Activated T-cell treated with anti-CD3 and anti-CD28 coated beads, Interleukin-2, amount 50 U/mL, for 48 hours (primary cell): ENCODE measurements at regions not wholly inside any gene's neighbourhood (a gene's known extent, or its start where the extent isn't known, plus 50 kb on each side); places are given as distances from the start of the nearest gene placed in this dataset.

Experiments
- DNase-seq, 2 experiments: peaks; one replicate each; pipeline ENCODE4 v3.0.0-alpha.2; 2020

DNA sequence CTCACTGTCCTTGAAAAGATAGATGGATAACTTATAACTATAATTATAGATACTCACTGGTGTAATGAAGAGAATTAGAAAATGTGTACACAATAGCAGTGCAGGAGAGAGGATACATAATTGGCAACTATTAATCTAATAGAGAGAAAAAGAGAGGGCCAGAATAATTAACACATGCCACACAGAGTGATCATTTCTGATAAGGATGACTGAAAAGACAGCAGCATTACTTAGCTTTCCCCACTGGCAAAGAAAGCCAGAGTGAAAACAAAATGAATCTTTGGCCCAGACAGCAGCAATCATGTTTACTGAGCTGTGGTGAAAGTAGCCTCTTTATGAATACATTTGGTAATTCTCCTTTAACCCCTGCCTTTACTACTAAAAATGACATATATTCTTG lies 493.3 kb upstream of the ROBO1 start:
- DNase-seq: no peak

DNA sequence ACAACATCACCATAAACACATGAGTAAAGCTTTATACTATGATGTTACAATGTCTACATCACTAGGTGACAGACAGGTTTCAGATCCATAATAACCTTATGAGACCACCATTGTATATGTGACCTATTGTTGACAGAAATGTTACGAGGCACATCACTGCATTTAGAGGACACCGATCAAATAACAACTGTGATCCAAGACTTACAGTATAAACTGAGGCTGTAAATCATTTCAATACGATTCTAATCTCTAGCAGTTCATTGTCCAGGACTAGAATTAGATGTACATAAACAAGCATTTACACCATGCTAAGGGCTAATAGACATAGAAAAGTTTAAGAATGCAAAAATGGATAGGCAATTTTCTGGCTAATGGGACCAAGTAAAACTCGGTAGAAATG lies 491.9 kb upstream of the ROBO1 start:
- DNase-seq: no peak

- DNase-seq: no peak
These were observed 484.3 kb upstream of the ROBO1 start for GRCh38 chr3:80252113-80252512.

DNA sequence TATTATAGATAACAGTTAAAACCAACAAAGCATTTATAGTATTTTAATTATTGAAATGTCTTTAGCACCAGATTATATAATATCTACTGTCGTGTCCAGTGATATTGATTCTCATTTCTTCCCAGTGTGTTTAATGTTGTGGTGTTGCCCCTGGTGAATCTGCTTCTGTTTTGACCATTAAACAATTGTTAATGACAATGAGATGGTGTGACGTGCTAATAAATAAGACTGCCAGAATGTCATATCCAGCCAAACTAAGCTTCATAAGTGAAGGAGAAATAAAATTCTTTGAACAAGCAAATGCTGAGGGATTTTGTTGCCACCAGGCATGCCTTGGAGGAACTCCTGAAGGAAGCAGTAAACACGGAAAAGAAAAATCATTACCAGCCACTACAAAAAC lies 480.0 kb upstream of the ROBO1 start:
- DNase-seq: no peak

DNA sequence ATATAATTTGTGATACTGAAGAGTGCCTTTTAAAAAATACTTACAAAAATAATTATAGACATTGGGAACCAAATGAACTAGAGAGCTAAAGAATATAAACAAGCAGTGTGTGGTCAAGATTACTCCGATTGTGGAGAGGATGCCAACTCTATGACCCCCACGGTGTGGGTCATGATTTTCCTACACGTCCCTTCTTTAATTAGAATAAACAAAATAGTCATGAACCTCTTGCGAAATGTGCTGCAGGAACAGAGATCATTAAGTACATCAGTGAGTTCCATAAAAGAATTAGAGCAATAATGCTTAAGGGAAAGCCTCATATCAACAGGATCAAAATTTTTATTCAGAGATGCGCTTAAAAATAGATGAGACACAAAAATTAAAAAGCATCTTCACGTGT lies 476.6 kb upstream of the ROBO1 start:
- no peak for DNase-seq

DNA sequence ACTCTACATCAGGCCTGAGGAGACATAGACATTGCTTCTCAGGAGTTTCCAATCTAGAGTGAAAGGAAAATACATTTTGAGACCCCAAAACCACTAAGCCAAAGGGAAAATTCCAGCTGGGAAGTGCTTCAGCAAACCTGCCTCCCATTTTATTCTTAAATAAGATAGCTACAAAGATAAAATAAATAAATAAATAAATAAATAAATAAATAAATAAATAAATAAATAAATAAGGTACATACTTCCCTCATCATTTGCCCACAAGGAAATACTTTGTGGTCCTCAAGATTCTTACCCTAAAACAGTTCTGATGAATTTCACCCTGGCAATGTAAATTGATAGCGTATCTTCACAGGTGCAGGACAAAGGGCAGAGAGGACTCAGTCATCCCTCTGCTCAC lies 474.0 kb upstream of the ROBO1 start:
- no peak for DNase-seq

GRCh38 chr3:80239301-80239700 lies 471.5 kb upstream of the ROBO1 start:
- DNase-seq: no peak

DNA sequence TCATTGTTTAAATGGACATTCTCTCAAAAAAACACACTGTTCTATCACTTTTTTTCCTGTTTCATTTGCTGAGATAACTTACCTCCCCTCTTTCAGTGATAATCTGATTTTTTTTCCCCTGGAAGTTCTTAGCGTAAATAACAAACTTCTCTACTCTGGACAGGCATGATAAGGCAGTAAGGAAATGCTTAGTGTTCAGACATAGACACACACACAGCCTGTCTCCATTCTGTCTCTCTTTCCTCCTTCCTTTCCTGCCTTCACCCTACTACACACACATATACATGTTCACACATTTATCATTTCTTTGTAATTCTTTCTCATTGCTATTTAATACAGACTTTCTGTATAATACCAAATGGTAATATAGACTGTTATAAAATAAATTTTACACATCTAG lies 470.8 kb upstream of the ROBO1 start:
- DNase-seq: no peak

DNA sequence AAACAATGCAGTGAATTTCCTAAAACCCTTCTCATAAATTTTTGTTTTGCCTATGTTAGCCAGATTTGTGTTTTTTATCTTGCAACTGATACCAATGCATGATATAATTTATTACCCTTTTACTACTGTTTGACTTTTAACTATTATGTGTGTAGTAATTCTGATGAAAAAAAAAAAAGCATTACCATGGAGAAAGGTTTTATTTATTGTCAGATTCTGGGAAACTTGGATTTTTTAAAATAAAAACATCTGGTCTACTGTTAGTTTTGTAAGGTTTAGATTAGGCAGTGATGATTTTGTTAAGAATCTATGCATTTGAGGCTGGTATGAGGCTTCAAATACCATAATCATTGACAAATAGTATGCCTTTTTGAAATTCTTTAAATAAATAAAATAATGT lies 470.4 kb upstream of the ROBO1 start:
- DNase-seq: no peak

- no peak for DNase-seq
These were observed 466.9 kb upstream of the ROBO1 start for GRCh38 chr3:80234706-80235105.

DNA sequence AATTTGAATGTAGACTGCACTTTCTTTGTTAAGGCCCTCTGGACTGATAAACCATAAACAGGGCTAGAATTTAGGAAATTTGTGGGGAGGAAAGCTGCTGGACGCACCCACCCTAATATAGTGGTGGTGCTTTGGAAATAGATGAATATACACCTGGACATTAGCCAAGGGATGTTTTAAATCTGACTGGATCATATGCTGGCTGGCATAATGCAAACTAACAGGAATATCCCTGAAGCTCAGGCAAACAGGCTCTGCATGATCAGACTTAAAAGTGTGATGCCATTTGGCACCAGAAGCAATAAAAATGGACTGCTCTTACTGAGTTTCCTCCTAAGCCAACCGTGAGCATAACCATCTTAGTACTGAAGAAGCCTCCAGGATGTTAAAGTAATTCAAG lies 465.8 kb upstream of the ROBO1 start:
- DNase-seq: no peak

GRCh38 chr3:80232760-80233159 lies 465.0 kb upstream of the ROBO1 start:
- no peak for DNase-seq

GRCh38 chr3:80230962-80231361 lies 463.2 kb upstream of the ROBO1 start:
- no peak for DNase-seq

DNA sequence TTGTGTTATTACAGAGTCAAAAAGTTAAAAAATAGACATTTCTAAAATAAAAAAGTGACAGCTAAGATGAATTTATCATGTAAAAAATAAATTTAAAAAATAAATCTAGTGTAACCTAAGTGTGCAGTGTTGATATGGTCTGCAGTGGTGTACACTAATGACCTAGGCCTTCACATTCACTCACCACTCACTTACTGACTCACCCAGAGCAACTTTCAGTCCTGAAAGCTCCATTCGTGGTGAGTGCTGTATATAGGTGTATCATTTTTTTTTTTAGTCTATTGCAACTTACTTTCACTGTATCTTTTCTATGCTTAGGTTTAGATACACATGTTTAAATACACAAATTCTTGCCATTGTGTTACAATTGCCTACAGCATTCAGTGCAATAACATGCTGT lies 459.4 kb upstream of the ROBO1 start:
- DNase-seq: no peak

- DNase-seq: no peak
These were observed 447.4 kb upstream of the ROBO1 start for GRCh38 chr3:80215191-80215590.

GRCh38 chr3:80213086-80213485 lies 445.3 kb upstream of the ROBO1 start:
- DNase-seq: no peak

DNA sequence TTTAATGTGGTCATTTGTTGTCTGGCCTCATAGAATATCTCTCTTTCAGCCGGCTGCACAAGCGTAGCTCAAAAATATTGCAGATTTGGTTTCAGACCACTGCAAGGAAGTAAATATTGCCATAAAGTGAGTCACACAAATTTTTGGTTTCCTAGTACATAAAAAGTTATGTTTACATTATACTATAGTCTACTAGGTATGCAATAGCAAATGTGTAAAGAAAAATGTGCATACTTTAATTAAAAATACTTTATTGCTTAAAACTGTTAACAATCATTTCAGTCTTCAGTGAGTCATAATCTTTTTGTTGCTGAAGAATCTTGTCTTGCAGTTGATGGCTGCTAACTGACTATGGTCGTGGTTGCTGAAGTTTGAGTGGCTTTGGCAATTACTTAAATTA lies 425.1 kb upstream of the ROBO1 start:
- no peak for DNase-seq

DNA sequence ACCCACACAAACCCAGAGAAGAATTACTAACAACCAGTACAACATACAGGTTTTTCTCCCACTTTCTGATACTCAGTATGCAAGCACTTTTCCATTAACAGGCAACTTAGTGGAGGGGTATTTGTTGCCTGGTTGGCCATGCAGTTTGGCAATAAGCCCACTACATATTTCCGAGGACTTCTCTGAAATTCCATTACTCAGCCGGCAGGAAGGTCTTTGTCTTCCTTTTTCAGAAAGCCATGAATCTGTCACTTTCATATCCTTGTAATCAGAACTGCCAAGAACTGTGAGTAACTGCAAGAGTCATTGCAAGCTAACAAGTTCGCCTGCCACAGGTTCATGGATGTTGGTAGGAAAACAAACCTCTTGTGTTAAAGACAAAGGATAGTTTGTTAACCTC lies 422.3 kb upstream of the ROBO1 start:
- DNase-seq: no peak

DNA sequence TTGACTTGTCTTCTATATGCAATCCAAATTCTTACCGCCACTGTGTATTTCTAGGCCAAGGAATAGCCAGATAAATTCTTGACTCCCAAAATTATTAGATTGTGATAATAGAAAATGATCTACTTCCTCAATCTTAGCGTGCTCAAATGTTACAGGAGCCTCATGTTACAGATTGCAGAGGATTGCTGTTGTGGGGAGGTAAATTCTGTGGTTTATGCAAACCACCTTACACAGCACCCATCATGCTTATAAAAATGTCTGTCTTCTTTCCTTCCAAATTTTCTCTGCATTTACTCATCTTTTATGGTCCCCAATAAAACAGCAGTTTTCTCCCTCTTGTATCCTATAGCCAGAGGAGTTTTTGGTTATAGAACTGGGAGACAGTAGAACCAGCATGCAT lies 420.2 kb upstream of the ROBO1 start:
- no peak for DNase-seq

DNA sequence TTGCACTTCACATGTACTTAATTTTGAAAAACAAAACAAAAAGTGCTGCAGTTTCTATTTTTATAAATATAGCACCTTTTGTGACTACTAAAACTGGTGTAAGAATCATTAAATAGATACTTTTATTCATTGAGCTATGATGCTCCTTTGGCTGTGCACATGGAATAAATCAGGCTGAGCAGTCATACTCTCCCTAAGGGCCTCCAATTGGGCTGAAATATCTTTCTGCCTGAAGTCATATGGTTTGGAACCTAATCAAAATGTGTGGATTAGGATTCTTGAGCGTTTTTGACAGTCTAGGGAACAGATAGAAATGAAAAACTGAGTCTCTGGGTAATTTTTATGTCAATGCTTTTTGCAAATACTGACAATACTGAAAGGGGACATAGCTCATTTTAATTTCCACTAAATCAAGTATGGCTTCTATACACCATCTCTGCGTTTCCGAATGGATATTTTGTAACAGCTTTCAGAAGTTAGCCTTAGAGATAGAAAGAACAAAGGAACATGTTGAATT lies 392.2 kb upstream of the ROBO1 start:
- DNase-seq: no peak

GRCh38 chr3:80158332-80158731 lies 390.5 kb upstream of the ROBO1 start:
- DNase-seq: no peak

DNA sequence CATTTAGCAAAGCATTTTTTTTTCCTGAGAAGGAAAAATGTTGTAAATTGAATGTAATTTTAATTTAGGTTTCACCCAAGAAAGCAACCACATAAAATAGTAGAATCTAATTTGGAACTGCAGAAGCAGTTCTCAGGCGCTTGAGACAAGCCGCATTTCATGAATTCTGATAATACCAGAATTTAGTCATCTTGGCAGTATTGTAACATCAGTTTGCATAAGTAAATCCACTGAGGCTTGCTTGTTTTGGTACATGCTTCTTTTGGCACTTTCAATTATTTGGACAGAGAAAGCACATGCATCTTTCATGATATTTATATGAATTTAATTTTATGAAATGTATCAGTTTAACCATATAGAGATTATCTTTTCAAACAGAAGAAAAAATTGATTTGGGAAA lies 389.7 kb upstream of the ROBO1 start:
- no peak for DNase-seq

- DNase-seq: no peak
These were observed 384.9 kb upstream of the ROBO1 start for GRCh38 chr3:80152692-80153091.

- DNase-seq: no peak
These were observed 374.9 kb upstream of the ROBO1 start for GRCh38 chr3:80142714-80143113.

GRCh38 chr3:80141557-80141956 lies 373.8 kb upstream of the ROBO1 start:
- DNase-seq: no peak

DNA sequence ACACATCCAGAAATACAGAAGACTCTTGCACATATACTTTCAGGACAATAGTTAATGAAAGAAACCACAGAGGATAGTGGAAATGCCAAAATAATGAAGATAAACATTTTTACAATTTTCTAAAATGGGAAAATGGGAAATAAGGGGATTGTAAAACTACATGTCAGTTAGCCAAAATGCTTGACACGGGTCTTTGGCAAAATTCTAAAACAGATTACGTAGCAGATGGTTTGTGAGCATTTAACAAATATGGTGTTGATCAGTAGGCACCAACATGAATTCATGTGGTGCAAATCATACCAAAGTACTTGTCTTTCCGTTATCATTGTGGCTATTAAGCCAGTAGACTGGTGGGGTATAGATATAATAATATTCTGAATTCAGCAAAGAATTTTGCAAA lies 348.5 kb upstream of the ROBO1 start:
- no peak for DNase-seq
